ENCODE measurements at regions not wholly inside any gene's neighbourhood (a gene's known extent, or its start where the extent isn't known, plus 50 kb on each side); places are given as distances from the start of the nearest gene placed in this dataset.

- WGBS, 2 donors, result 82 to 92% methylated on average over 1 of the region's 1 CpG
- Histone ChIP-seq H3K9me3 (no peaks in the 10 kb centered on the region), H3K4me1 (no peaks in the 10 kb centered on the region), H3K27me3 (no peaks in the 10 kb centered on the region), H3K27ac (no peak overlapping the region), H3K36me3 (no peaks in the 10 kb centered on the region), H3K4me3 (no peak overlapping the region)
- no peak for ATAC-seq
- no peak for DNase-seq
- no peak for TF ChIP-seq CTCF (IDR thresholded peaks at IDR 0.05)
- intact Hi-C loops (cut with DNase I), result no loop called here
Measured at GRCh38 chr18:53610957-53611356, 613.5 kb downstream of the MBD2 start.

DNA sequence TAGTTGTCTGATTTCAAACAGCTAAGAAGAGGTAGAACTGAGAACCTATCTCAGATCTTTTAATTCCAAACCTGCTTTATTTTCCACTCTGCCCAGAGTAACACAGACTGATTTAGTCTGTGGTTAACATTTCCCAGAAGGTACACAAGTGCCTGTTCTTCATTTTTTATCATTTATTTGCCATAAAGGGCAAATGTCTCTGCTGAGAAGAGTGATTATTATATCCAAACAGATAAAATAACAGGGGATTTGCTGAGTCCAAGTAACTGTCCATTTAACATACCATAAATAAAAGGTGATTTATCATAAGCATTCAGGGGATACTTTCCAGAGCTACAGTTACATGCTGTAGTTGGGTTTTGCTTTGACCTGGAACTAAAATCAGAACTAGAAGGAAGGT, 617.7 kb downstream of the MBD2 start:
- H3K4me1 ChIP-seq, result no peaks in the 10 kb centered on the region
- H3K4me3 ChIP-seq, result no peak overlapping the region
- no peak for ATAC-seq
- no peaks in the 10 kb centered on the region for H3K27me3 ChIP-seq
- H3K9me3 ChIP-seq, result no peaks in the 10 kb centered on the region
- TF ChIP-seq CTCF (IDR thresholded peaks at IDR 0.05), result no peak
- H3K27ac ChIP-seq, result no peak overlapping the region
- H3K36me3 ChIP-seq, result no peaks in the 10 kb centered on the region
- intact Hi-C loops (cut with DNase I), result loop anchor here in 1 of 10 donors (10.0 kb wide), 1 partner anchor 58 kb away; no protein-coding TSS in a partner anchor
- no peak for DNase-seq

DNA sequence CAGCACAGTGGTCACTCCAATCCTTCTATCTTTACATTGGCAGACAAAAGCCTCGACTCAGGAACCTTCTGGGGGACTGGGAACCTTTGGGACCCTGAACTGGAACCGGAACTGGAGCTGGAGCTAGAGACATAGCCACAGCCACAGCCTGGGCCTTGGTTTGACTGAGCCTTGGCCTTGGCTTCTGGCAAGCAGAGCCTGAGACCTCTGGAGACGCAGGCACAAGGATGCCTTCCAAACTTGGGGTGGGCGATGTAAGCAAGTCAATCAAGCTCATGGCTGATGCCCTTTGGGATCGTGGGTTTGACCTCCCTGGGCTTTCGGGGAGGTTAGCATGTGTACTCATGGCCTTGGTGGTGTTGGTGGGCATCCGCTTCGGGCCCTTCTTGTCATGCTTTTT, 619.3 kb downstream of the MBD2 start:
- Histone ChIP-seq H3K9me3 (no peaks in the 10 kb centered on the region), H3K27me3 (no peaks in the 10 kb centered on the region), H3K36me3 (no peaks in the 10 kb centered on the region), H3K4me1 (no peaks in the 10 kb centered on the region), H3K4me3 (no peak overlapping the region), H3K27ac (no peak overlapping the region)
- intact Hi-C loops (cut with DNase I), result loop anchor here in 1 of 10 donors (10.0 kb wide), 1 partner anchor 60 kb away; no protein-coding TSS in a partner anchor
- 83 to 93% methylated on average over 8 of the region's 8 CpGs for WGBS, 2 donors
- no peak for ATAC-seq
- TF ChIP-seq CTCF (IDR thresholded peaks at IDR 0.05), result no peak
- no peak for DNase-seq

- H3K4me3 ChIP-seq, result no peak overlapping the region
- intact Hi-C loops (cut with DNase I), result loop anchor here in 1 of 10 donors (10.0 kb wide), 1 partner anchor 62 kb away; no protein-coding TSS in a partner anchor
- WGBS, 2 donors, result 10 to 23% methylated on average over 1 of the region's 1 CpG
- ATAC-seq (no peak), DNase-seq (no peak)
- TF ChIP-seq CTCF (IDR thresholded peaks at IDR 0.05), result no peak
- H3K27me3 ChIP-seq, result no peaks in the 10 kb centered on the region
- H3K9me3 ChIP-seq, result no peaks in the 10 kb centered on the region
- no peaks in the 10 kb centered on the region for H3K4me1 ChIP-seq
- no peaks in the 10 kb centered on the region for H3K36me3 ChIP-seq
- H3K27ac ChIP-seq, result no peak overlapping the region
Measured at GRCh38 chr18:53603276-53603675, 621.2 kb downstream of the MBD2 start.
